Activated CD4-positive, alpha-beta T cell treated with anti-CD3 and anti-CD28 coated beads, Interleukin-2, Interleukin-6, amounts not matched to agents 100 ng/mL and 50 ng/mL, durations not matched to agents 16 hours and 8 hours (primary cell): ENCODE measurements at regions not wholly inside any gene's neighbourhood (a gene's known extent, or its start where the extent isn't known, plus 50 kb on each side); places are given as distances from the start of the nearest gene placed in this dataset.
"Not testable (repeated sequence)": the region's sequence is repeated elsewhere in the genome, so short reads cannot be mapped to it uniquely, and the experiment has no call there.

Experiments used
- DNase-seq: peaks from one replicate; pipeline ENCODE4 v3.0.0-alpha.2; 2020

- no peak for DNase-seq
These were observed 182.8 kb upstream of the TSHZ3 start for GRCh38 chr19:31532034-31532433.

- DNase-seq = no peak
These were observed 183.9 kb upstream of the TSHZ3 start for GRCh38 chr19:31533114-31533513.

- DNase-seq = no peak
These were observed 185.0 kb upstream of the TSHZ3 start for GRCh38 chr19:31534231-31534630.

- DNase-seq = no peak
These were observed 185.8 kb upstream of the TSHZ3 start for GRCh38 chr19:31534786-31535657.

GRCh38 chr19:31535691-31536460 is 186.6 kb upstream of the TSHZ3 start:
- no peak for DNase-seq

- DNase-seq = no peak
These were observed 187.9 kb upstream of the TSHZ3 start for GRCh38 chr19:31537136-31537535.

GRCh38 chr19:31537902-31538301 is 188.7 kb upstream of the TSHZ3 start:
- not testable (repeated sequence) for DNase-seq

GRCh38 chr19:31538879-31539278 is 189.6 kb upstream of the TSHZ3 start:
- DNase-seq = no peak

GRCh38 chr19:31539386-31539785 is 190.2 kb upstream of the TSHZ3 start:
- DNase-seq = no peak

- DNase-seq = no peak
These were observed 192.2 kb upstream of the TSHZ3 start for GRCh38 chr19:31541396-31541795.

GRCh38 chr19:31543456-31543855 is 194.2 kb upstream of the TSHZ3 start:
- DNase-seq = no peak

GRCh38 chr19:31545777-31546176 is 196.5 kb upstream of the TSHZ3 start:
- DNase-seq = no peak

- no peak for DNase-seq
These were observed 197.1 kb upstream of the TSHZ3 start for GRCh38 chr19:31546205-31546960.

- DNase-seq = peak; percentile 6
These were observed 199.7 kb upstream of the TSHZ3 start for GRCh38 chr19:31548941-31549340.

- no peak for DNase-seq
These were observed 204.0 kb upstream of the TSHZ3 start for GRCh38 chr19:31553112-31553845.

GRCh38 chr19:31553846-31554215 is 204.6 kb upstream of the TSHZ3 start:
- no peak for DNase-seq

GRCh38 chr19:31554360-31554759 is 205.1 kb upstream of the TSHZ3 start:
- no peak for DNase-seq

GRCh38 chr19:31555634-31556215 is 206.5 kb upstream of the TSHZ3 start:
- no peak for DNase-seq

GRCh38 chr19:31559494-31559893 is 210.3 kb upstream of the TSHZ3 start:
- no peak for DNase-seq

- no peak for DNase-seq
These were observed 211.1 kb upstream of the TSHZ3 start for GRCh38 chr19:31560086-31561060.
